Activated T-helper 17 cell treated with anti-CD3 and anti-CD28 coated beads, Interleukin-2, amount 50 U/mL, for 72 hours (primary cell): ENCODE measurements at regions not wholly inside any gene's neighbourhood (a gene's known extent, or its start where the extent isn't known, plus 50 kb on each side); places are given as distances from the start of the nearest gene placed in this dataset.
"Not testable (repeated sequence)": the region's sequence is repeated elsewhere in the genome, so short reads cannot be mapped to it uniquely, and the experiment has no call there.

Source experiments
- ATAC-seq: fragments of 150-1000 bp; cut with Tn5 transposase; replicated peaks from 2 replicates; pipeline ENCODE4 v1.10.0; 2021; ENCODE audit warnings: mild to moderate bottlenecking, moderate library complexity
- H3K27ac Mint-ChIP-seq: one replicate; pipeline ENCODE4 v1.8.0; 2022; ENCODE audit warnings: mixed read lengths
- H3K27me3 Mint-ChIP-seq: one replicate; pipeline ENCODE4 v1.8.0; 2022; ENCODE audit warnings: mixed read lengths
- H3K36me3 Mint-ChIP-seq: one replicate; pipeline ENCODE4 v1.8.0; 2022; ENCODE audit warnings: low read depth, mild to moderate bottlenecking, mixed read lengths
- H3K4me1 Mint-ChIP-seq: one replicate; pipeline ENCODE4 v1.8.0; 2022; ENCODE audit warnings: mixed read lengths
- H3K4me3 Mint-ChIP-seq: one replicate; pipeline ENCODE4 v1.8.0; 2022; ENCODE audit warnings: mild to moderate bottlenecking, mixed read lengths
- H3K9me3 Mint-ChIP-seq: one replicate; pipeline ENCODE4 v1.8.0; 2022; ENCODE audit warnings: mixed read lengths

- Mint-ChIP-seq H3K27ac (no peak overlapping the region), H3K36me3 (no peaks in the 10 kb centered on the region), H3K27me3 (peaks cover 3% of the 10 kb centered on the region), H3K4me3 (no peak overlapping the region), H3K9me3 (peaks cover 4% of the 10 kb centered on the region), H3K4me1 (no peaks in the 10 kb centered on the region)
- ATAC-seq, result no peak
These were observed 141.0 kb downstream of the ADCYAP1 start for GRCh38 chr18:1045658-1046057.

GRCh38 chr18:1047406-1047805 is 142.7 kb downstream of the ADCYAP1 start:
- no peaks in the 10 kb centered on the region for H3K36me3 Mint-ChIP-seq
- ATAC-seq, result no peak
- H3K4me3 Mint-ChIP-seq, result no peak overlapping the region
- H3K9me3 Mint-ChIP-seq, result peaks cover 4% of the 10 kb centered on the region
- H3K4me1 Mint-ChIP-seq, result no peaks in the 10 kb centered on the region
- H3K27me3 Mint-ChIP-seq, result peaks cover 3% of the 10 kb centered on the region
- H3K27ac Mint-ChIP-seq, result no peak overlapping the region

- Mint-ChIP-seq H3K27me3 (peaks cover 3% of the 10 kb centered on the region), H3K4me3 (no peak overlapping the region), H3K36me3 (no peaks in the 10 kb centered on the region), H3K27ac (no peak overlapping the region), H3K4me1 (no peaks in the 10 kb centered on the region), H3K9me3 (peaks cover 4% of the 10 kb centered on the region)
- no peak for ATAC-seq
These were observed 143.4 kb downstream of the ADCYAP1 start for GRCh38 chr18:1048032-1048431.

- Mint-ChIP-seq H3K36me3 (no peaks in the 10 kb centered on the region), H3K27me3 (peaks cover 3% of the 10 kb centered on the region), H3K4me3 (no peak overlapping the region), H3K9me3 (peaks cover 4% of the 10 kb centered on the region), H3K27ac (no peak overlapping the region), H3K4me1 (no peaks in the 10 kb centered on the region)
- no peak for ATAC-seq
These were observed 144.5 kb downstream of the ADCYAP1 start for GRCh38 chr18:1049173-1049572.

GRCh38 chr18:1050012-1050657 is 145.5 kb downstream of the ADCYAP1 start:
- peaks cover 3% of the 10 kb centered on the region for H3K27me3 Mint-ChIP-seq
- no peaks in the 10 kb centered on the region for H3K4me1 Mint-ChIP-seq
- H3K36me3 Mint-ChIP-seq, result no peaks in the 10 kb centered on the region
- ATAC-seq, result no peak
- no peak overlapping the region for H3K27ac Mint-ChIP-seq
- H3K4me3 Mint-ChIP-seq, result no peak overlapping the region
- peaks cover 4% of the 10 kb centered on the region for H3K9me3 Mint-ChIP-seq

- H3K27me3 Mint-ChIP-seq, result peaks cover 3% of the 10 kb centered on the region
- no peak overlapping the region for H3K4me3 Mint-ChIP-seq
- no peak for ATAC-seq
- H3K27ac Mint-ChIP-seq, result no peak overlapping the region
- H3K4me1 Mint-ChIP-seq, result no peaks in the 10 kb centered on the region
- no peaks in the 10 kb centered on the region for H3K36me3 Mint-ChIP-seq
- H3K9me3 Mint-ChIP-seq, result peaks cover 4% of the 10 kb centered on the region
These were observed 147.6 kb downstream of the ADCYAP1 start for GRCh38 chr18:1052301-1052700.

GRCh38 chr18:1053331-1054315 is 149.0 kb downstream of the ADCYAP1 start:
- Mint-ChIP-seq H3K27ac (no peak overlapping the region), H3K4me1 (no peaks in the 10 kb centered on the region), H3K9me3 (peaks cover 4% of the 10 kb centered on the region), H3K27me3 (peaks cover 3% of the 10 kb centered on the region), H3K4me3 (no peak overlapping the region), H3K36me3 (no peaks in the 10 kb centered on the region)
- ATAC-seq, result no peak

GRCh38 chr18:1056404-1056803 is 151.7 kb downstream of the ADCYAP1 start:
- Mint-ChIP-seq H3K4me3 (no peak overlapping the region), H3K27ac (no peak overlapping the region), H3K36me3 (no peaks in the 10 kb centered on the region), H3K4me1 (no peaks in the 10 kb centered on the region), H3K27me3 (no peaks in the 10 kb centered on the region), H3K9me3 (peaks cover 4% of the 10 kb centered on the region)
- ATAC-seq, result no peak

- ATAC-seq, result no peak
These were observed 152.7 kb downstream of the ADCYAP1 start for GRCh38 chr18:1057367-1057766.

GRCh38 chr18:1062588-1062987 is 157.9 kb downstream of the ADCYAP1 start:
- ATAC-seq, result no peak
- Mint-ChIP-seq H3K27ac (no peak overlapping the region), H3K4me1 (no peaks in the 10 kb centered on the region), H3K9me3 (peaks cover 4% of the 10 kb centered on the region), H3K4me3 (no peak overlapping the region), H3K27me3 (no peaks in the 10 kb centered on the region), H3K36me3 (no peaks in the 10 kb centered on the region)

More at GRCh38 chr18:1057367-1057766, 152.7 kb downstream of the ADCYAP1 start:
- no peaks in the 10 kb centered on the region for H3K36me3 Mint-ChIP-seq
- peaks cover 4% of the 10 kb centered on the region for H3K9me3 Mint-ChIP-seq
- no peak overlapping the region for H3K27ac Mint-ChIP-seq
- no peaks in the 10 kb centered on the region for H3K27me3 Mint-ChIP-seq
- H3K4me1 Mint-ChIP-seq, result no peaks in the 10 kb centered on the region
- no peak overlapping the region for H3K4me3 Mint-ChIP-seq

- Mint-ChIP-seq H3K4me3 (no peak overlapping the region), H3K36me3 (no peaks in the 10 kb centered on the region), H3K9me3 (no peaks in the 10 kb centered on the region), H3K4me1 (no peaks in the 10 kb centered on the region), H3K27me3 (no peaks in the 10 kb centered on the region), H3K27ac (no peak overlapping the region)
- ATAC-seq, result no peak
These were observed 170.7 kb downstream of the ADCYAP1 start for GRCh38 chr18:1075322-1075721.

GRCh38 chr18:1075876-1076275 is 171.2 kb downstream of the ADCYAP1 start:
- H3K36me3 Mint-ChIP-seq, result no peaks in the 10 kb centered on the region
- H3K4me1 Mint-ChIP-seq, result no peaks in the 10 kb centered on the region
- H3K27ac Mint-ChIP-seq, result no peak overlapping the region
- ATAC-seq, result no peak
- no peak overlapping the region for H3K4me3 Mint-ChIP-seq
- no peaks in the 10 kb centered on the region for H3K27me3 Mint-ChIP-seq
- no peaks in the 10 kb centered on the region for H3K9me3 Mint-ChIP-seq

GRCh38 chr18:1078301-1078700 is 173.6 kb downstream of the ADCYAP1 start:
- Mint-ChIP-seq H3K27me3 (no peaks in the 10 kb centered on the region), H3K4me1 (no peaks in the 10 kb centered on the region), H3K36me3 (no peaks in the 10 kb centered on the region), H3K4me3 (no peak overlapping the region), H3K9me3 (no peaks in the 10 kb centered on the region), H3K27ac (no peak overlapping the region)
- ATAC-seq, result no peak

- H3K4me3 Mint-ChIP-seq, H3K27me3 Mint-ChIP-seq, H3K36me3 Mint-ChIP-seq, H3K27ac Mint-ChIP-seq, H3K4me1 Mint-ChIP-seq, ATAC-seq: not testable (repeated sequence)
- peaks cover 19% of the 10 kb centered on the region for H3K9me3 Mint-ChIP-seq
These were observed 179.0 kb downstream of the ADCYAP1 start for GRCh38 chr18:1083675-1084074.

GRCh38 chr18:1090758-1091157 is 186.1 kb downstream of the ADCYAP1 start:
- Mint-ChIP-seq H3K27ac (no peak overlapping the region), H3K36me3 (no peaks in the 10 kb centered on the region), H3K4me1 (no peaks in the 10 kb centered on the region), H3K4me3 (no peak overlapping the region), H3K9me3 (peaks cover 15% of the 10 kb centered on the region), H3K27me3 (no peaks in the 10 kb centered on the region)
- no peak for ATAC-seq
